HepG2 (cell line): ENCODE measurements at regions not wholly inside any gene's neighbourhood (a gene's known extent, or its start where the extent isn't known, plus 50 kb on each side); places are given as distances from the start of the nearest gene placed in this dataset.

Source experiments
- ATAC-seq: fragments of 200-7000 bp; cut with Tn5 transposase; 3 replicates; pipeline ENCODE4 v1.9.1; 2020; ENCODE audit warnings: mild to moderate bottlenecking, moderate library complexity
- BruUV-seq: library from RNA; stranded (reverse); fragments of 400-500 nt; replicated peaks from 2 replicates; lab custom pipeline; 2021; lab: Mats Ljungman, UMichigan
- CTCF ChIA-PET: fragments of 300-600 bp; formaldehyde crosslinking; extraction: SDS; loops from one replicate; lab custom pipeline; 2021; ENCODE audit warnings: low total read pairs, inconsistent platforms, low intra/inter-chr PET ratio; lab: Yijun Ruan, JAX
- POLR2A ChIA-PET: fragments of 350-600 bp; sonication (Branson Sonifier 250); formaldehyde crosslinking; loops from one replicate; lab custom pipeline; 2020; ENCODE audit warnings: antibody characterized with exemption, inconsistent platforms; lab: Yijun Ruan, JAX
- DNase-seq: peaks from one replicate; pipeline ENCODE4 v3.0.0-alpha.2; 2015; ENCODE audit warnings: low spot score
- FAIRE-seq: peaks from 3 replicates; lab custom pipeline; 2011; peaks lifted over from hg19 to GRCh38; lab: Jason Lieb, UNC
- H2AFZ ChIP-seq: one replicate; pipeline ENCODE4 v1.6.1; 2011; ENCODE audit warnings: low read length, inconsistent platforms
- H3K27ac ChIP-seq: fragments of 300-600 bp; 3 replicates; pipeline ENCODE4 v1.8.0; 2011; ENCODE audit warnings: mixed run types, mild to moderate bottlenecking, mixed read lengths, low read length, inconsistent platforms; ENCODE audit not compliant: insufficient read depth; ENCODE audit errors: extremely low read length
- H3K27me3 ChIP-seq, 2 experiments: fragments of 200-600 bp in 1 of 2; 2 replicates in 1 of 2; 3 replicates in 1 of 2; pipeline versions ENCODE4 v1.6.0 to v1.8.0; 2011; ENCODE audit warnings: low read length in 2 of 2, mild to moderate bottlenecking in 2 of 2, moderate library complexity in 2 of 2, inconsistent platforms in 1 of 2; ENCODE audit not compliant: insufficient read depth in 2 of 2, control insufficient read depth in 1 of 2
- H3K36me3 ChIP-seq, 2 experiments: fragments of 200-600 bp in 1 of 2; replicated peaks in 1 of 2; 2 replicates in 1 of 2; 3 replicates in 1 of 2; pipeline versions ENCODE4 v1.5.1 to v1.8.0; 2011; ENCODE audit warnings: low read length in 2 of 2, inconsistent platforms in 1 of 2; ENCODE audit not compliant: insufficient read depth in 2 of 2, control insufficient read depth in 1 of 2
- H3K4me1 ChIP-seq: 2 replicates; pipeline ENCODE4 v1.5.1; 2012; ENCODE audit warnings: low read length, inconsistent platforms; ENCODE audit not compliant: insufficient read depth
- H3K4me2 ChIP-seq: 2 replicates; pipeline ENCODE4 v1.6.0; 2011; ENCODE audit warnings: low read depth, low read length, inconsistent platforms
- H3K4me3 ChIP-seq, 3 experiments: fragments of 200-600 bp in 1 of 3; sonication (generic), shearing (Covaris generic) in 1 of 3; replicated peaks in 1 of 3; 2 replicates each; pipeline ENCODE4 v1.5.1; 2011 to 2016; ENCODE audit warnings: low read length in 3 of 3, inconsistent platforms in 2 of 3, low read depth in 2 of 3, mild to moderate bottlenecking in 2 of 3, control low read depth in 1 of 3, mixed read lengths in 1 of 3; ENCODE audit not compliant: insufficient read depth in 1 of 3
- H3K79me2 ChIP-seq: one replicate; pipeline ENCODE4 v1.6.1; 2011; ENCODE audit warnings: low read length, inconsistent platforms; ENCODE audit not compliant: insufficient read depth
- H3K9ac ChIP-seq: 2 replicates; pipeline ENCODE4 v1.6.0; 2011; ENCODE audit warnings: mild to moderate bottlenecking, low read depth, low read length, inconsistent platforms; ENCODE audit not compliant: insufficient read depth
- H3K9me3 ChIP-seq: 2 replicates; pipeline ENCODE4 v1.5.1; 2012; ENCODE audit warnings: mild to moderate bottlenecking, low read length
- H4K20me1 ChIP-seq: 2 replicates; pipeline ENCODE4 v1.6.0; 2011; ENCODE audit warnings: inconsistent platforms, mild to moderate bottlenecking, low read length, moderate library complexity; ENCODE audit not compliant: insufficient read depth
- BHLHE40 ChIP-seq: IDR thresholded peaks from 2 replicates; pipeline ENCODE4 v1.6.1; 2011; ENCODE audit warnings: low read length, improper control_type of control experiment
- CBX5 ChIP-seq: sonication (generic); formaldehyde crosslinking; IDR thresholded peaks from 2 replicates; pipeline ENCODE4 v1.4.0; 2020; ENCODE audit warnings: missing genetic modification reagents, borderline replicate concordance
- CCDC6 ChIP-seq: sonication (generic); formaldehyde crosslinking; IDR thresholded peaks from 2 replicates; pipeline ENCODE4 v1.8.1; 2022; ENCODE audit warnings: mild to moderate bottlenecking, missing genetic modification reagents, moderate library complexity
- HOXA9 ChIP-seq: sonication (generic); formaldehyde crosslinking; IDR thresholded peaks from 2 replicates; pipeline ENCODE4 v1.8.1; 2022; ENCODE audit warnings: missing genetic modification reagents, mild to moderate bottlenecking, moderate library complexity, borderline replicate concordance
- SMARCE1 ChIP-seq: fragments of 450-650 bp; IDR thresholded peaks from 2 replicates; pipeline ENCODE4 v1.6.1; 2017; ENCODE audit warnings: borderline replicate concordance
- XBP1 ChIP-seq: sonication (generic); formaldehyde crosslinking; IDR thresholded peaks from 2 replicates; pipeline ENCODE4 v1.5.0; 2020; ENCODE audit warnings: missing genetic modification reagents
- YEATS4 ChIP-seq: sonication (generic); formaldehyde crosslinking; IDR thresholded peaks from 2 replicates; pipeline ENCODE4 v1.4.0; 2020; ENCODE audit warnings: missing genetic modification reagents, borderline replicate concordance
- ZC3H13 ChIP-seq: sonication (generic); formaldehyde crosslinking; IDR thresholded peaks from 2 replicates; pipeline ENCODE4 v1.8.1; 2023; ENCODE audit warnings: mild to moderate bottlenecking, missing genetic modification reagents, moderate library complexity
- ZNF335 ChIP-seq: sonication (generic); formaldehyde crosslinking; IDR thresholded peaks from 2 replicates; pipeline ENCODE4 v1.4.0; 2020; ENCODE audit warnings: missing genetic modification reagents
- ZNF562 ChIP-seq: sonication (generic); formaldehyde crosslinking; IDR thresholded peaks from 2 replicates; pipeline ENCODE4 v1.8.0; 2022; ENCODE audit warnings: missing genetic modification reagents, borderline replicate concordance
- ZNF746 ChIP-seq: sonication (generic); formaldehyde crosslinking; IDR thresholded peaks from 2 replicates; pipeline ENCODE4 v1.8.0; 2022; ENCODE audit warnings: mild to moderate bottlenecking, missing genetic modification reagents
- ZSCAN25 ChIP-seq: sonication (generic); formaldehyde crosslinking; IDR thresholded peaks from 2 replicates; pipeline ENCODE4 v1.8.0; 2022; ENCODE audit warnings: mild to moderate bottlenecking, missing genetic modification reagents
- WGBS: methylation state at CpG from one replicate; pipeline ENCODE4 v1.1.6; 2017; ENCODE audit warnings: low lambda C conversion rate; 5-methylcytosine and 5-hydroxymethylcytosine counted together
- in situ Hi-C: cut with HindIII; loops from 2 replicates; pipeline ENCODE4 v1.10.0; 2017; ENCODE audit warnings: low pct_unique_long_range_greater_than_20kb; ENCODE audit not compliant: extremely low pct_ligation_motif_present
- intact Hi-C: fragments of 100-400 bp; cut with micrococcal nuclease; formaldehyde crosslinking; loops from one replicate; pipeline ENCODE4 v1.10.0; 2022; ENCODE audit not compliant: unreplicated experiment
- TF ChIP-seq, protein P1 (sequence below): IDR thresholded peaks from 2 replicates; pipeline ENCODE4 v1.6.1; 2016; ENCODE audit warnings: low read depth, borderline replicate concordance
- TF ChIP-seq, protein P2 (sequence below): sonication (generic); formaldehyde crosslinking; IDR thresholded peaks from 2 replicates; pipeline ENCODE4 v1.4.0; 2020; ENCODE audit warnings: missing genetic modification reagents

DNA sequence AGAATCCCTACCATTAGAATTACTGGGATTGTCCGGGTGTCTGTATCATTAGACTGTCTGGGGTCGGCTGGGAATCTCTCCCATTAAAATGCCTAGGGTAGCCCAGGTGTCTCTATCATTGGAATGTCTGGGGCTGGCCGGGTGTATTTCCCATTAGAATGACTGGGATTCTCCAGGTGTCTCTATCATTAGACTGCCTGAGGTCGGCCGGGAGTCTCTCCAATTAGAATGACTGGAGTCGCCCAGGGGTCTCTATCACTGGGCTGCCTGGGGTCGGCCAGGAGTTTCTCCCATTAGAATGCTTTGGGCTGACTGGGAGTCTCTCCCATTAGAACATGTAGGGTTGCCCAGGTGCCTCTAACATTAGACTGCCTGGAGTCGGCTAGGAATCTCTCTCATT lies 1560.7 kb downstream of the UQCRFS1 start (continued):
- TF ChIP-seq ZC3H13 (no peak), YEATS4 (no peak), CCDC6 (CRISPR knock-in tag) (no peak)
- TF ChIP-seq, all 625 proteins: peak for 0

DNA sequence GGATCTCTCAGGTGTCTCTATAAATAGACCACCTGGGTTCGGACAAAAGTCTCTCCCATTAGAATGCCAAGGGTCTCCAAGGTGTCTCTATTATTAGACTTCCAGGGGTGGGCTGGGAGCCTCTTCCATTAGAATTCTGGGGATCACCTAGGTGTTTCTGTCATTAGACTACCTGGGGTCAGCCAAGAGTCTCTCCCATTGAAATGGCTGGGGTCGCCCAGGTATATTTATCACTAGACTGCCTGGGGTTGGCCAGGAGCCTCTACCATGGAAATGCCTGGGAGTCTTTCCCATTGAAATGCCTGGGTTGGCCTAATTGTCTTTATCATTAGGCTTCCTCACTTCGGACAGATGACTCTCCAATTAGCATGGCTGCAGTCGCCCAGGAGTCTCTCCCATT lies 1565.5 kb downstream of the UQCRFS1 start:
- Histone ChIP-seq H3K4me1 (no peaks in the 10 kb centered on the region), H4K20me1 (no peaks in the 10 kb centered on the region), H3K4me3 (no peak overlapping the region), H3K36me3 (no peaks in the 10 kb centered on the region), H3K27me3 (no peaks in the 10 kb centered on the region)
- CTCF ChIA-PET, result no interaction called here
- no peak for DNase-seq
- no TSS peak for BruUV-seq
- POLR2A ChIA-PET, result no interaction called here
- TF ChIP-seq SMARCE1, result no peak
- no peak for TF ChIP-seq CBX5
- TF ChIP-seq XBP1, result no peak
- no peak for TF ChIP-seq ZNF562 (CRISPR knock-in tag)
- no peak for TF ChIP-seq ZNF335 (CRISPR knock-in tag)
- no peak for TF ChIP-seq BHLHE40
- TF ChIP-seq ZNF746 (CRISPR knock-in tag), result no peak
- TF ChIP-seq, protein P1, sequence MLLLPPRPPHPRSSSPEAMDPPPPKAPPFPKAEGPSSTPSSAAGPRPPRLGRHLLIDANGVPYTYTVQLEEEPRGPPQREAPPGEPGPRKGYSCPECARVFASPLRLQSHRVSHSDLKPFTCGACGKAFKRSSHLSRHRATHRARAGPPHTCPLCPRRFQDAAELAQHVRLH (CRISPR knock-in tag), result no peak
- TF ChIP-seq, protein P2, sequence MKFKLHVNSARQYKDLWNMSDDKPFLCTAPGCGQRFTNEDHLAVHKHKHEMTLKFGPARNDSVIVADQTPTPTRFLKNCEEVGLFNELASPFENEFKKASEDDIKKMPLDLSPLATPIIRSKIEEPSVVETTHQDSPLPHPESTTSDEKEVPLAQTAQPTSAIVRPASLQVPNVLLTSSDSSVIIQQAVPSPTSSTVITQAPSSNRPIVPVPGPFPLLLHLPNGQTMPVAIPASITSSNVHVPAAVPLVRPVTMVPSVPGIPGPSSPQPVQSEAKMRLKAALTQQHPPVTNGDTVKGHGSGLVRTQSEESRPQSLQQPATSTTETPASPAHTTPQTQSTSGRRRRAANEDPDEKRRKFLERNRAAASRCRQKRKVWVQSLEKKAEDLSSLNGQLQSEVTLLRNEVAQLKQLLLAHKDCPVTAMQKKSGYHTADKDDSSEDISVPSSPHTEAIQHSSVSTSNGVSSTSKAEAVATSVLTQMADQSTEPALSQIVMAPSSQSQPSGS (CRISPR knock-in tag), result no peak
- no peak for TF ChIP-seq ZSCAN25
- no peak for TF ChIP-seq HOXA9 (CRISPR knock-in tag)
- TF ChIP-seq, all 625 proteins: peak for 0
- intact Hi-C loops, result no loop called here
- H3K79me2 ChIP-seq, result no peaks in the 10 kb centered on the region
- H2AFZ ChIP-seq, result no peak overlapping the region
- H3K4me2 ChIP-seq, result no peak overlapping the region
- FAIRE-seq, result no peak
- in situ Hi-C loops, result no loop called here
- H3K27ac ChIP-seq, result no peak overlapping the region
- peaks cover 63% of the 10 kb centered on the region for H3K9me3 ChIP-seq
- ATAC-seq, result no peak
- H3K9ac ChIP-seq, result no peak overlapping the region
- 0% methylated on average over 3 of the region's 4 CpGs for WGBS
